Caco-2 (cell line): ENCODE measurements at regions not wholly inside any gene's neighbourhood (a gene's known extent, or its start where the extent isn't known, plus 50 kb on each side); places are given as distances from the start of the nearest gene placed in this dataset.

ENCODE experiments used
- BruUV-seq: library from RNA; stranded (reverse); fragments of 400-500 nt; replicated peaks from 2 replicates; lab custom pipeline; 2021; lab: Mats Ljungman, UMichigan
- CTCF ChIA-PET: fragments of 300-600 bp; sonication (Branson Sonifier 250); formaldehyde crosslinking; loops from one replicate; lab custom pipeline; 2022; ENCODE audit warnings: antibody characterized with exemption; lab: Charles Lee
- POLR2A ChIA-PET: fragments of 300-600 bp; sonication (Branson Sonifier 250); formaldehyde crosslinking; loops from one replicate; lab custom pipeline; 2022; ENCODE audit warnings: antibody characterized with exemption; lab: Charles Lee
- DNase-seq, 2 experiments: peaks; one replicate each; pipeline versions ENCODE4 v3.0.0 to v3.0.0-alpha.2; 2020 to 2022
- H3K27me3 ChIP-seq: replicated peaks from 2 replicates; pipeline ENCODE4 v1.6.0; 2011; ENCODE audit warnings: low read length; ENCODE audit not compliant: control insufficient read depth, insufficient read depth
- H3K36me3 ChIP-seq: 2 replicates; pipeline ENCODE4 v1.5.1; 2011; ENCODE audit warnings: low read length; ENCODE audit not compliant: control insufficient read depth, insufficient read depth
- H3K4me1 ChIP-seq: fragments of 250-450 bp; sonication (Bioruptor Pico); 2 replicates; pipeline ENCODE4 v1.5.1; 2020; ENCODE audit warnings: mild to moderate bottlenecking
- H3K4me3 ChIP-seq: 2 replicates; pipeline ENCODE4 v1.5.1; 2011; ENCODE audit warnings: low read depth, mild to moderate bottlenecking, control low read depth, low read length
- H3K9me3 ChIP-seq: fragments of 250-450 bp; sonication (Bioruptor Pico); 2 replicates; pipeline ENCODE4 v1.5.1; 2020; ENCODE audit warnings: mild to moderate bottlenecking, moderate library complexity
- H3K27ac Mint-ChIP-seq: one replicate; pipeline ENCODE4 v1.8.0; 2022; ENCODE audit warnings: mixed read lengths; ENCODE audit not compliant: unreplicated experiment
- H3K27me3 Mint-ChIP-seq: one replicate; pipeline ENCODE4 v1.8.0; 2022; ENCODE audit warnings: mixed read lengths; ENCODE audit not compliant: insufficient read depth, unreplicated experiment
- H3K36me3 Mint-ChIP-seq: one replicate; pipeline ENCODE4 v1.8.0; 2022; ENCODE audit warnings: mild to moderate bottlenecking, mixed read lengths; ENCODE audit not compliant: insufficient read depth, unreplicated experiment
- H3K4me1 Mint-ChIP-seq: one replicate; pipeline ENCODE4 v1.8.0; 2022; ENCODE audit warnings: low read depth, mixed read lengths; ENCODE audit not compliant: unreplicated experiment
- H3K4me3 Mint-ChIP-seq: one replicate; pipeline ENCODE4 v1.8.0; 2022; ENCODE audit warnings: mild to moderate bottlenecking, moderate library complexity, mixed read lengths; ENCODE audit not compliant: unreplicated experiment
- H3K9me3 Mint-ChIP-seq: one replicate; pipeline ENCODE4 v1.8.0; 2022; ENCODE audit warnings: mixed read lengths; ENCODE audit not compliant: unreplicated experiment
- intact Hi-C: fragments of 100-400 bp; cut with micrococcal nuclease; formaldehyde crosslinking; loops from one replicate; pipeline ENCODE4 v1.10.0; 2022; ENCODE audit not compliant: unreplicated experiment
- TF ChIP-seq, protein P1 (sequence below), 2 experiments: fragments of 200-600 bp in 1 of 2; IDR thresholded peaks; 1 replicate in 1 of 2; 2 replicates in 1 of 2; pipeline versions ENCODE4 v1.5.1 to v1.8.0; 2011 to 2022; ENCODE audit warnings: antibody characterized with exemption in 1 of 2, control low read depth in 1 of 2, inconsistent platforms in 1 of 2, low read depth in 1 of 2, low read length in 1 of 2, mild to moderate bottlenecking in 1 of 2, moderate library complexity in 1 of 2; ENCODE audit not compliant: insufficient read depth in 1 of 2, severe bottlenecking in 1 of 2, unreplicated experiment in 1 of 2

GRCh38 chr20:23268792-23269354 is 81.7 kb upstream of the NXT1 start:
- H3K36me3 ChIP-seq, result no peaks in the 10 kb centered on the region; the same call in 1 of the 2 replicates
- TF ChIP-seq, protein P1, sequence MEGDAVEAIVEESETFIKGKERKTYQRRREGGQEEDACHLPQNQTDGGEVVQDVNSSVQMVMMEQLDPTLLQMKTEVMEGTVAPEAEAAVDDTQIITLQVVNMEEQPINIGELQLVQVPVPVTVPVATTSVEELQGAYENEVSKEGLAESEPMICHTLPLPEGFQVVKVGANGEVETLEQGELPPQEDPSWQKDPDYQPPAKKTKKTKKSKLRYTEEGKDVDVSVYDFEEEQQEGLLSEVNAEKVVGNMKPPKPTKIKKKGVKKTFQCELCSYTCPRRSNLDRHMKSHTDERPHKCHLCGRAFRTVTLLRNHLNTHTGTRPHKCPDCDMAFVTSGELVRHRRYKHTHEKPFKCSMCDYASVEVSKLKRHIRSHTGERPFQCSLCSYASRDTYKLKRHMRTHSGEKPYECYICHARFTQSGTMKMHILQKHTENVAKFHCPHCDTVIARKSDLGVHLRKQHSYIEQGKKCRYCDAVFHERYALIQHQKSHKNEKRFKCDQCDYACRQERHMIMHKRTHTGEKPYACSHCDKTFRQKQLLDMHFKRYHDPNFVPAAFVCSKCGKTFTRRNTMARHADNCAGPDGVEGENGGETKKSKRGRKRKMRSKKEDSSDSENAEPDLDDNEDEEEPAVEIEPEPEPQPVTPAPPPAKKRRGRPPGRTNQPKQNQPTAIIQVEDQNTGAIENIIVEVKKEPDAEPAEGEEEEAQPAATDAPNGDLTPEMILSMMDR (IDR thresholded peaks at IDR 0.05; ENCODE audit: insufficient read depth in 1 of 2, low read depth in 1 of 2, low read length in 1 of 2, severe bottlenecking in 1 of 2, unreplicated experiment in 1 of 2), result no peak
- Mint-ChIP-seq H3K27ac (peak overlapping the region; percentile 72), H3K36me3 (peaks cover 19% of the 10 kb centered on the region), H3K27me3 (no peaks in the 10 kb centered on the region), H3K4me1 (no peaks in the 10 kb centered on the region), H3K9me3 (peaks cover 44% of the 10 kb centered on the region), H3K4me3 (no peak overlapping the region)
- CTCF ChIA-PET, result interaction anchor here (0.7 to 1.2 kb wide), 3 partner anchors 81 to 577 kb away, joined by 3 to 5 read pairs (median 3); partner anchors contain the start of gene NAPB
- intact Hi-C loops, result no loop called here
- no peak overlapping the region for H3K4me3 ChIP-seq
- no peaks in the 10 kb centered on the region for H3K27me3 ChIP-seq
- no TSS peak for BruUV-seq
- peaks cover 24% of the 10 kb centered on the region for H3K4me1 ChIP-seq
- peaks cover 61% of the 10 kb centered on the region for H3K9me3 ChIP-seq
- peak; percentile 65 to 74 for DNase-seq
- POLR2A ChIA-PET, result interaction anchor here (0.5 kb wide), 1 partner anchor 588 kb away, joined by 4 read pairs; no protein-coding TSS in a partner anchor

DNA sequence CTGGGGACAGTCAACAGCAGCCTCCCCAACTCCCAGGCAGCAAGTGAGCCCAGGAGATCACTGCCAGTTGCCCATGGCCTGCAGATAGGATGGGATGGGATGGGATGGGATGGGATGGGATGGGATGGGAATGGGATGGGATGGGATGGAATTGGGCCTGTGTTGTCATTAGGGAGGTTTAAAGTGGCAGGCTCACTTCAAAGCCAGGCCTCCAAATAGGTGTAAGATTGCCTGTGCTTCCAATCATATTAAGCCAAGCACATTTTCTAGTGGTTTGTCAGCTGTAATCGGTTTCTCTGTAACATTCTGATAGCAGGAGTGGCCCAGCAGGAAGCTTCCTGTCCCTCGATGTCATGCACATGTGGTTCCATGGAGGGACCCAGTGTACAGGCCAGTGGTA is 82.7 kb upstream of the NXT1 start:
- DNase-seq, result no peak
- no peak overlapping the region for H3K4me3 Mint-ChIP-seq
- H3K9me3 ChIP-seq, result peaks cover 61% of the 10 kb centered on the region
- H3K4me1 ChIP-seq, result peaks cover 24% of the 10 kb centered on the region
- H3K9me3 Mint-ChIP-seq, result peaks cover 42% of the 10 kb centered on the region
- H3K36me3 ChIP-seq, result no peaks in the 10 kb centered on the region; the same call in 1 of the 2 replicates
- H3K27me3 ChIP-seq, result no peaks in the 10 kb centered on the region
- H3K27ac Mint-ChIP-seq, result no peak overlapping the region
- H3K36me3 Mint-ChIP-seq, result peaks cover 19% of the 10 kb centered on the region
- intact Hi-C loops, result no loop called here
- TF ChIP-seq, protein P1 (IDR thresholded peaks at IDR 0.05; ENCODE audit: insufficient read depth in 1 of 2, low read depth in 1 of 2, low read length in 1 of 2, severe bottlenecking in 1 of 2, unreplicated experiment in 1 of 2), result no peak
- CTCF ChIA-PET, result no interaction called here
- POLR2A ChIA-PET, result no interaction called here
- no peak overlapping the region for H3K4me3 ChIP-seq
- H3K4me1 Mint-ChIP-seq, result no peaks in the 10 kb centered on the region
- H3K27me3 Mint-ChIP-seq, result no peaks in the 10 kb centered on the region
- BruUV-seq, result no TSS peak

- TF ChIP-seq, protein P1 (IDR thresholded peaks at IDR 0.05; ENCODE audit: insufficient read depth in 1 of 2, low read depth in 1 of 2, low read length in 1 of 2, severe bottlenecking in 1 of 2, unreplicated experiment in 1 of 2), result no peak
- Mint-ChIP-seq H3K27me3 (no peaks in the 10 kb centered on the region), H3K36me3 (peaks cover 19% of the 10 kb centered on the region), H3K4me3 (no peak overlapping the region), H3K27ac (no peak overlapping the region), H3K4me1 (no peaks in the 10 kb centered on the region), H3K9me3 (peaks cover 37% of the 10 kb centered on the region)
- ChIA-PET CTCF (interaction anchor here (0.6 kb wide), 1 partner anchor 575 kb away, joined by 3 read pairs; no protein-coding TSS in a partner anchor), POLR2A (no interaction called here)
- no peaks in the 10 kb centered on the region for H3K27me3 ChIP-seq
- DNase-seq, result no peak
- H3K36me3 ChIP-seq, result no peaks in the 10 kb centered on the region; the same call in 1 of the 2 replicates
- H3K9me3 ChIP-seq, result peaks cover 54% of the 10 kb centered on the region
- intact Hi-C loops, result no loop called here
- BruUV-seq, result no TSS peak
- H3K4me3 ChIP-seq, result no peak overlapping the region
- H3K4me1 ChIP-seq, result peaks cover 24% of the 10 kb centered on the region
These were observed 83.8 kb upstream of the NXT1 start for GRCh38 chr20:23266530-23267398.
